ENCODE measurements at regions not wholly inside any gene's neighbourhood (a gene's known extent, or its start where the extent isn't known, plus 50 kb on each side); places are given as distances from the start of the nearest gene placed in this dataset.

- Mint-ChIP-seq H3K27ac (no peak overlapping the region), H3K4me3 (no peak overlapping the region), H3K9me3 (no peaks in the 10 kb centered on the region), H3K27me3 (ENCODE audit: insufficient read depth, low read depth, poor library complexity) (peaks cover 4% of the 10 kb centered on the region), H3K4me1 (peaks cover 7% of the 10 kb centered on the region), H3K36me3 (ENCODE audit: low read depth) (no peaks in the 10 kb centered on the region)
- TF ChIP-seq STAT1 (IDR thresholded peaks at IDR 0.05; ENCODE audit: unreplicated experiment), result no peak
- no peak for TF ChIP-seq JUNB (IDR thresholded peaks at IDR 0.05; ENCODE audit: unreplicated experiment)
- TF ChIP-seq ZNF114 (CRISPR knock-in tag; IDR thresholded peaks at IDR 0.05), result no peak
- H3K27me3 ChIP-seq (ENCODE audit: insufficient read depth), result no peaks in the 10 kb centered on the region
- no peaks in the 10 kb centered on the region for H4K20me1 ChIP-seq (replicated peaks; ENCODE audit: insufficient read depth)
- H3K4me2 ChIP-seq, result no peak overlapping the region
- no peak overlapping the region for H3K4me3 ChIP-seq
- ATAC-seq, result no peak
- no peak overlapping the region for H3K27ac ChIP-seq (ENCODE audit: low read depth)
- no peak overlapping the region for H2AFZ ChIP-seq
- no peaks in the 10 kb centered on the region; the same call in 1 of the 2 replicates for H3K4me1 ChIP-seq (ENCODE audit: insufficient read depth)
- H3K79me2 ChIP-seq (replicated peaks; ENCODE audit: insufficient read depth), result no peaks in the 10 kb centered on the region
- no peaks in the 10 kb centered on the region for H3F3A ChIP-seq (replicated peaks; ENCODE audit: low read depth)
- H3K9me2 ChIP-seq (ENCODE audit: insufficient read depth), result no peaks in the 10 kb centered on the region; the same call in 1 of the 2 replicates
- DNase-seq (ENCODE audit: low spot score), result no peak
- no peaks in the 10 kb centered on the region for H3K36me3 ChIP-seq (ENCODE audit: insufficient read depth)
Observed at GRCh38 chr9:32875242-32875641, 91.9 kb downstream of the TMEM215 start.

DNA sequence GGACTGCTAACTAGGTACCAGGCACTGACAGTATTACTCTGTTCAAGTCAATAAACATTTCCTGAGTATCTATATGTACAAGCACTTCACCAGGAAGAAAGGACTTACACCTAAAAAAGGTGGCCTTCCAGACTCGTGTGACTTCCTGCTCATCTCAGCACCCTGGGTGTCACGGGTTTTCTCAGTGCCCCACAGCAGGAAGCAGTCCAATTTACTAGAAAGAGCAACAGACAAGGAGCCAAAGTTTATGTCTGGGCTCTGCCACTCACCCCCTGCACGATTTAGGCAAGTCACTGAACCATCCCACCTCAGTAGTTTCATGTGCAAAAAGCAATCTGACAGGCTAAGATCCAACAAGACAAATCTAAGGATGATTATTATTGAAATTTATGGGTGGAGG lies 92.4 kb downstream of the TMEM215 start:
- no peaks in the 10 kb centered on the region; the same call in 1 of the 2 replicates for H3K9me2 ChIP-seq (ENCODE audit: insufficient read depth)
- H3K4me3 ChIP-seq, result no peak overlapping the region
- no peaks in the 10 kb centered on the region for H3F3A ChIP-seq (replicated peaks; ENCODE audit: low read depth)
- Mint-ChIP-seq H3K36me3 (ENCODE audit: low read depth) (no peaks in the 10 kb centered on the region), H3K4me1 (peaks cover 7% of the 10 kb centered on the region), H3K27me3 (ENCODE audit: insufficient read depth, low read depth, poor library complexity) (peaks cover 4% of the 10 kb centered on the region), H3K4me3 (no peak overlapping the region), H3K9me3 (no peaks in the 10 kb centered on the region), H3K27ac (no peak overlapping the region)
- H4K20me1 ChIP-seq (replicated peaks; ENCODE audit: insufficient read depth), result no peaks in the 10 kb centered on the region
- H3K4me1 ChIP-seq (ENCODE audit: insufficient read depth), result no peaks in the 10 kb centered on the region; the same call in 1 of the 2 replicates
- no peaks in the 10 kb centered on the region for H3K79me2 ChIP-seq (replicated peaks; ENCODE audit: insufficient read depth)
- no peaks in the 10 kb centered on the region for H3K27me3 ChIP-seq (ENCODE audit: insufficient read depth)
- H3K36me3 ChIP-seq (ENCODE audit: insufficient read depth), result no peaks in the 10 kb centered on the region
- no peak overlapping the region for H3K4me2 ChIP-seq
- no peak overlapping the region for H2AFZ ChIP-seq
- no peak overlapping the region for H3K27ac ChIP-seq (ENCODE audit: low read depth)
- no peak for ATAC-seq
- no peak for DNase-seq (ENCODE audit: low spot score)
- no peak for TF ChIP-seq ETS1 (IDR thresholded peaks at IDR 0.05)
- TF ChIP-seq STAT1 (IDR thresholded peaks at IDR 0.05; ENCODE audit: unreplicated experiment), result no peak

- Mint-ChIP-seq H3K36me3 (ENCODE audit: low read depth) (no peaks in the 10 kb centered on the region), H3K4me3 (no peak overlapping the region), H3K9me3 (no peaks in the 10 kb centered on the region), H3K4me1 (peaks cover 7% of the 10 kb centered on the region), H3K27me3 (ENCODE audit: insufficient read depth, low read depth, poor library complexity) (peaks cover 2% of the 10 kb centered on the region), H3K27ac (no peak overlapping the region)
- DNase-seq (ENCODE audit: low spot score) (no peak), ATAC-seq (no peak)
- no peaks in the 10 kb centered on the region for H3F3A ChIP-seq (replicated peaks; ENCODE audit: low read depth)
- H3K9me2 ChIP-seq (ENCODE audit: insufficient read depth), result no peaks in the 10 kb centered on the region; the same call in 1 of the 2 replicates
- H3K36me3 ChIP-seq (ENCODE audit: insufficient read depth), result no peaks in the 10 kb centered on the region
- H4K20me1 ChIP-seq (replicated peaks; ENCODE audit: insufficient read depth), result no peaks in the 10 kb centered on the region
- TF ChIP-seq NANOG (IDR thresholded peaks at IDR 0.05; ENCODE audit: borderline replicate concordance), result no peak
- TF ChIP-seq EZH2phosphoT487 (IDR thresholded peaks at IDR 0.05; ENCODE audit: unreplicated experiment), result no peak
- no peak for TF ChIP-seq POLR2AphosphoS5 (IDR thresholded peaks at IDR 0.05; ENCODE audit: low read depth)
- TF ChIP-seq REST (IDR thresholded peaks at IDR 0.05; ENCODE audit: unreplicated experiment), result no peak
- TF ChIP-seq JUNB (IDR thresholded peaks at IDR 0.05; ENCODE audit: unreplicated experiment), result no peak
- TF ChIP-seq ZNF114 (CRISPR knock-in tag; IDR thresholded peaks at IDR 0.05), result no peak
- no peak for TF ChIP-seq ETS1 (IDR thresholded peaks at IDR 0.05)
- no peak for TF ChIP-seq EZH2 (IDR thresholded peaks at IDR 0.05; ENCODE audit: low read depth, unreplicated experiment)
- TF ChIP-seq STAT1 (IDR thresholded peaks at IDR 0.05; ENCODE audit: unreplicated experiment), result no peak
- no peak overlapping the region for H3K27ac ChIP-seq (ENCODE audit: low read depth)
- no peaks in the 10 kb centered on the region for H3K79me2 ChIP-seq (replicated peaks; ENCODE audit: insufficient read depth)
- H2AFZ ChIP-seq, result no peak overlapping the region
- H3K4me3 ChIP-seq, result no peak overlapping the region
- H3K27me3 ChIP-seq (ENCODE audit: insufficient read depth), result no peaks in the 10 kb centered on the region
- H3K4me1 ChIP-seq (ENCODE audit: insufficient read depth), result no peaks in the 10 kb centered on the region; the same call in 1 of the 2 replicates
- H3K4me2 ChIP-seq, result no peak overlapping the region
Observed at GRCh38 chr9:32877103-32877502, 93.8 kb downstream of the TMEM215 start.

Data from GM23338 (cell line).